GM23338 (cell line): ENCODE measurements at regions not wholly inside any gene's neighbourhood (a gene's known extent, or its start where the extent isn't known, plus 50 kb on each side); places are given as distances from the start of the nearest gene placed in this dataset.
"Not testable (repeated sequence)": the region's sequence is repeated elsewhere in the genome, so short reads cannot be mapped to it uniquely, and the experiment has no call there.

ENCODE experiments used
- ATAC-seq: fragments of 200-7000 bp; cut with Tn5 transposase; 3 replicates; pipeline ENCODE4 v1.9.1; 2020
- DNase-seq: peaks from one replicate; pipeline ENCODE4 v3.0.0-alpha.2; 2015; ENCODE audit warnings: low spot score
- H2AFZ ChIP-seq: fragments of 200-600 bp; sonication (generic); 2 replicates; pipeline ENCODE4 v1.8.0; 2016; ENCODE audit warnings: antibody characterized with exemption, mild to moderate bottlenecking, moderate library complexity
- H3F3A ChIP-seq: fragments of 200-600 bp; sonication (generic); replicated peaks from 2 replicates; pipeline ENCODE4 v1.8.0; 2017; ENCODE audit warnings: antibody characterized with exemption, mixed run types, low read depth
- H3K27ac ChIP-seq: fragments of 200-600 bp; sonication (generic); 2 replicates; pipeline ENCODE4 v1.6.1; 2016; ENCODE audit warnings: low read depth
- H3K27me3 ChIP-seq: fragments of 200-600 bp; sonication (generic); 2 replicates; pipeline ENCODE4 v1.8.0; 2016; ENCODE audit warnings: mild to moderate bottlenecking, mixed run types, moderate library complexity; ENCODE audit not compliant: insufficient read depth
- H3K36me3 ChIP-seq: fragments of 200-600 bp; sonication (generic); 2 replicates; pipeline ENCODE4 v1.8.0; 2016; ENCODE audit warnings: mild to moderate bottlenecking; ENCODE audit not compliant: insufficient read depth
- H3K4me1 ChIP-seq: fragments of 200-600 bp; sonication (generic); 2 replicates; pipeline ENCODE4 v1.8.0; 2016; ENCODE audit warnings: mild to moderate bottlenecking, moderate library complexity; ENCODE audit not compliant: insufficient read depth
- H3K4me2 ChIP-seq: fragments of 200-600 bp; sonication (generic); 2 replicates; pipeline ENCODE4 v1.7.1; 2017; ENCODE audit warnings: mixed run types
- H3K4me3 ChIP-seq: fragments of 200-600 bp; sonication (generic); 2 replicates; pipeline ENCODE4 v1.6.1; 2016; ENCODE audit warnings: mixed run types
- H3K79me2 ChIP-seq: fragments of 200-600 bp; sonication (generic); replicated peaks from 2 replicates; pipeline ENCODE4 v1.8.0; 2017; ENCODE audit warnings: mild to moderate bottlenecking; ENCODE audit not compliant: insufficient read depth
- H3K9me2 ChIP-seq: fragments of 200-600 bp; sonication (generic); 2 replicates; pipeline ENCODE4 v1.8.0; 2017; ENCODE audit not compliant: insufficient read depth
- H4K20me1 ChIP-seq: fragments of 200-600 bp; sonication (generic); replicated peaks from 2 replicates; pipeline ENCODE4 v1.8.0; 2017; ENCODE audit warnings: mild to moderate bottlenecking; ENCODE audit not compliant: insufficient read depth
- H3K27ac Mint-ChIP-seq: 2 replicates; pipeline ENCODE4 v1.8.0; 2020; ENCODE audit warnings: inconsistent platforms, mild to moderate bottlenecking, moderate library complexity, mixed read lengths
- H3K27me3 Mint-ChIP-seq: 3 replicates; pipeline ENCODE4 v1.8.0; 2022; ENCODE audit warnings: low read depth, mild to moderate bottlenecking, moderate library complexity, mixed read lengths, inconsistent platforms; ENCODE audit not compliant: insufficient read depth, poor library complexity
- H3K36me3 Mint-ChIP-seq: 3 replicates; pipeline ENCODE4 v1.8.0; 2021; ENCODE audit warnings: low read depth, mild to moderate bottlenecking, inconsistent platforms, moderate library complexity, mixed read lengths
- H3K4me1 Mint-ChIP-seq: 3 replicates; pipeline ENCODE4 v1.8.0; 2020; ENCODE audit warnings: mild to moderate bottlenecking, inconsistent platforms, mixed read lengths
- H3K4me3 Mint-ChIP-seq: 3 replicates; pipeline ENCODE4 v1.8.0; 2021; ENCODE audit warnings: moderate library complexity, mild to moderate bottlenecking, inconsistent platforms, mixed read lengths
- H3K9me3 Mint-ChIP-seq: 3 replicates; pipeline ENCODE4 v1.8.0; 2020; ENCODE audit warnings: moderate library complexity, mild to moderate bottlenecking, inconsistent platforms, mixed read lengths
- CREB1 ChIP-seq: fragments of 250-450 bp; sonication (Bioruptor Pico); IDR thresholded peaks from 2 replicates; pipeline ENCODE4 v1.5.0; 2020; ENCODE audit warnings: low read depth, mild to moderate bottlenecking, moderate library complexity
- JUNB ChIP-seq: IDR thresholded peaks from one replicate; pipeline ENCODE4 v1.6.1; 2016; ENCODE audit warnings: antibody characterized with exemption; ENCODE audit not compliant: unreplicated experiment
- POLR2AphosphoS5 ChIP-seq: IDR thresholded peaks from 2 replicates; pipeline ENCODE4 v1.6.1; 2016; ENCODE audit warnings: antibody characterized with exemption, low read depth
- ZNF114 ChIP-seq: fragments of 250-450 bp; sonication (Bioruptor Pico); IDR thresholded peaks from 2 replicates; pipeline ENCODE4 v1.5.0; 2020; ENCODE audit warnings: mild to moderate bottlenecking, moderate library complexity
- ZNF331 ChIP-seq: fragments of 250-450 bp; sonication (Bioruptor Pico); IDR thresholded peaks from 2 replicates; pipeline ENCODE4 v1.5.0; 2020; ENCODE audit warnings: low read depth, mild to moderate bottlenecking, moderate library complexity
- TF ChIP-seq, protein P1 (sequence below), 2 experiments: fragments of 200-600 bp in 1 of 2; sonication (generic) in 1 of 2; conservative IDR thresholded peaks; 2 replicates each; pipeline versions ENCODE4 v1.5.1 to v1.6.1; 2016 to 2017; ENCODE audit warnings: antibody characterized with exemption in 2 of 2, low read depth in 2 of 2, mild to moderate bottlenecking in 2 of 2, moderate library complexity in 1 of 2
- TF ChIP-seq, protein P2 (sequence below): IDR thresholded peaks from 2 replicates; pipeline ENCODE4 v1.6.1; 2016; ENCODE audit warnings: antibody characterized with exemption

DNA sequence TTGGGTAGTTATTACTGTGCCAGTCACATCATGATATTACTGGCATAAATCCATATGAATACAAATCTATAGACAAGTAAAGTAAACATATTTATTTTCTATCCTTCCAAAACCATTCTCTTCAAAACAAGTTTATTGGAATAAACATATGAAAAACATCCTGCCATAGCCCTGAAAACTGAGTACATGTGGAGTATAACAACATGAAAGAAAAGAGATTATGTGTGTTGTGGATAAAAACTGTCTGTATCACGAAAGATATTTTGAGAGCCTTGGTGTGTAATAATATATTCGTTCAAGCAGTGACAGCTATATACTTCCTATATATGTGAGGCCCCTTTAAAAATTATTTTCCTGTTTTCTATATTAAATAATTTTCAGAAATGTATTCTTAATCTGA lies 1742.2 kb downstream of the ARAP2 start (continued):
- TF ChIP-seq, protein P1, sequence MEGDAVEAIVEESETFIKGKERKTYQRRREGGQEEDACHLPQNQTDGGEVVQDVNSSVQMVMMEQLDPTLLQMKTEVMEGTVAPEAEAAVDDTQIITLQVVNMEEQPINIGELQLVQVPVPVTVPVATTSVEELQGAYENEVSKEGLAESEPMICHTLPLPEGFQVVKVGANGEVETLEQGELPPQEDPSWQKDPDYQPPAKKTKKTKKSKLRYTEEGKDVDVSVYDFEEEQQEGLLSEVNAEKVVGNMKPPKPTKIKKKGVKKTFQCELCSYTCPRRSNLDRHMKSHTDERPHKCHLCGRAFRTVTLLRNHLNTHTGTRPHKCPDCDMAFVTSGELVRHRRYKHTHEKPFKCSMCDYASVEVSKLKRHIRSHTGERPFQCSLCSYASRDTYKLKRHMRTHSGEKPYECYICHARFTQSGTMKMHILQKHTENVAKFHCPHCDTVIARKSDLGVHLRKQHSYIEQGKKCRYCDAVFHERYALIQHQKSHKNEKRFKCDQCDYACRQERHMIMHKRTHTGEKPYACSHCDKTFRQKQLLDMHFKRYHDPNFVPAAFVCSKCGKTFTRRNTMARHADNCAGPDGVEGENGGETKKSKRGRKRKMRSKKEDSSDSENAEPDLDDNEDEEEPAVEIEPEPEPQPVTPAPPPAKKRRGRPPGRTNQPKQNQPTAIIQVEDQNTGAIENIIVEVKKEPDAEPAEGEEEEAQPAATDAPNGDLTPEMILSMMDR (conservative IDR thresholded peaks at IDR 0.05; ENCODE audit: low read depth in 2 of 2) = no peak
- TF ChIP-seq POLR2AphosphoS5 = no peak
- no peak for TF ChIP-seq ZNF114 (CRISPR knock-in tag)
- TF ChIP-seq ZNF331 (CRISPR knock-in tag) = no peak
- TF ChIP-seq JUNB = no peak
- TF ChIP-seq CREB1 (CRISPR knock-in tag) = no peak
- TF ChIP-seq, protein P2, sequence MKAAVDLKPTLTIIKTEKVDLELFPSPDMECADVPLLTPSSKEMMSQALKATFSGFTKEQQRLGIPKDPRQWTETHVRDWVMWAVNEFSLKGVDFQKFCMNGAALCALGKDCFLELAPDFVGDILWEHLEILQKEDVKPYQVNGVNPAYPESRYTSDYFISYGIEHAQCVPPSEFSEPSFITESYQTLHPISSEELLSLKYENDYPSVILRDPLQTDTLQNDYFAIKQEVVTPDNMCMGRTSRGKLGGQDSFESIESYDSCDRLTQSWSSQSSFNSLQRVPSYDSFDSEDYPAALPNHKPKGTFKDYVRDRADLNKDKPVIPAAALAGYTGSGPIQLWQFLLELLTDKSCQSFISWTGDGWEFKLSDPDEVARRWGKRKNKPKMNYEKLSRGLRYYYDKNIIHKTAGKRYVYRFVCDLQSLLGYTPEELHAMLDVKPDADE = no peak

DNA sequence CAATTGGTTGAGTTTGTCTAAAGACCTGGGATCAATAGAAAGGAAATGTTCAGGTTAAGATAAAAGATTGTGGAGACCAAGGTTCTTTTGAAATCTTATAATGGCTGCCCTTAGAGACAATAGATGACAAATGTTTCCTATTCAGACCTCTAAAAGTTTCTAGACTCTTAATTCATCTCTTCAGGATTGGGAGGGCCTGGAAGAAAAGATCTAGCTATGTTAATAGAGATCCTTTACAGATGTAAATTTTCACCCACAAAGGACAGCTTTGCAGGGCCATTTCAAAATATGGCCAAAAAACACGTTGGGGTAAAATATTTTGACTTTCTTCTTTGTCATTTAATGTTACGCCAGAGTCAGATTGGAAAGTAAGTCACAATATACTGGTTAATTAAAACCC lies 1739.6 kb downstream of the ARAP2 start:
- not testable (repeated sequence) for H3K4me3 ChIP-seq, H4K20me1 ChIP-seq, H3K4me3 Mint-ChIP-seq, H3K27ac Mint-ChIP-seq, H3K4me1 ChIP-seq, H3K27me3 ChIP-seq, H3K9me2 ChIP-seq, ATAC-seq, H3K36me3 ChIP-seq, H3K79me2 ChIP-seq, H3K4me2 ChIP-seq, H3K27me3 Mint-ChIP-seq, DNase-seq, H3K4me1 Mint-ChIP-seq, H2AFZ ChIP-seq, H3K27ac ChIP-seq, H3F3A ChIP-seq
- Mint-ChIP-seq H3K36me3 (peaks cover 41% of the 10 kb centered on the region), H3K9me3 (peaks cover 42% of the 10 kb centered on the region)

DNA sequence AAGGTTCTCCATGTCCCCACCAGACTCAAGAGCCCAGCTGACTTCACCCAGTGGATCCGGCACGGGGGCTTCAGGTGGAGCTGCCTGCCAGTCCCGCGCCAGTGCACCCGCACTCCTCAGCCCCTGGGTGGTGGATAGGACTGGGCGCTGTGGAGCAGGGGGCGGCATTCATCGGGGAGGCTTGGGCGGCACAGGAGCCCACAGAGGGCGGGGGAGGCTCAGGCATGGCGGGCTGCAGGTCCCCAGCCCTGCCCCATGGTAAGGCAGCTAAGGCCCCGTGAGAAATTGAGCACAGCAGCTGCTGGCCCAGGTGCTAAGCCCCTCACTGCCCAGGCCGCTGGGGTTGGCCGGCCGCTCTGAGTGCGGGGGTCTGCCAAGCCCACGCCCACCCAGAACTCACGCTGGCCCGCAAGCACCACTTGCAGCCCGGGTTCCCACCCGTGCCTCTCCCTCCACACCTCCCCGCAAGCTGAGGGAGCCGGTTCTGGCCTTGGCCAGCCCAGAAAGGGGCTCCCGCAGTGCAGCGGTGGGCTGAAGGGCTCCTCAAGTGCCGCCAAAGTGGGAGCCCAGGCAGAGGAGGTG lies 1737.7 kb downstream of the ARAP2 start:
- not testable (repeated sequence) for H3K4me1 Mint-ChIP-seq, H3K27me3 ChIP-seq, H3F3A ChIP-seq, DNase-seq, H3K27me3 Mint-ChIP-seq, H3K79me2 ChIP-seq, H3K4me3 Mint-ChIP-seq, H3K4me3 ChIP-seq, H3K4me2 ChIP-seq, H3K4me1 ChIP-seq, H2AFZ ChIP-seq, ATAC-seq, H3K27ac ChIP-seq, H3K9me2 ChIP-seq, H4K20me1 ChIP-seq, H3K27ac Mint-ChIP-seq
- peaks cover 49% of the 10 kb centered on the region for H3K9me3 Mint-ChIP-seq
- H3K36me3 Mint-ChIP-seq = peaks cover 47% of the 10 kb centered on the region
- peaks cover 10% of the 10 kb centered on the region; the same call in 1 of the 2 replicates for H3K36me3 ChIP-seq
